Neural progenitor cell (in vitro differentiated cells): ENCODE measurements at regions not wholly inside any gene's neighbourhood (a gene's known extent, or its start where the extent isn't known, plus 50 kb on each side); places are given as distances from the start of the nearest gene placed in this dataset.
A peak's percentile ranks its signal among the peaks of the same experiment; 100 is the strongest.

ENCODE experiments used
- DNase-seq: peaks from one replicate; pipeline ENCODE4 v3.0.0-alpha.2; 2016; ENCODE audit warnings: low spot score
- H2AFZ ChIP-seq: fragments of 200-600 bp; sonication (generic); replicated peaks from 2 replicates; pipeline ENCODE4 v1.6.1; 2016; ENCODE audit warnings: antibody characterized with exemption
- H3F3A ChIP-seq: fragments of 200-600 bp; sonication (generic); 2 replicates; pipeline ENCODE4 v1.6.1; 2016; ENCODE audit warnings: antibody characterized with exemption, low read depth
- H3K27ac ChIP-seq: fragments of 200-600 bp; sonication (generic); 2 replicates; pipeline ENCODE4 v1.5.1; 2016; ENCODE audit warnings: mild to moderate bottlenecking
- H3K27me3 ChIP-seq: fragments of 200-600 bp; sonication (generic); 2 replicates; pipeline ENCODE4 v1.6.1; 2016; ENCODE audit warnings: mild to moderate bottlenecking, moderate library complexity
- H3K36me3 ChIP-seq: fragments of 200-600 bp; sonication (generic); 2 replicates; pipeline ENCODE4 v1.5.1; 2016
- H3K4me1 ChIP-seq: fragments of 200-600 bp; sonication (generic); 2 replicates; pipeline ENCODE4 v1.6.1; 2016; ENCODE audit warnings: mixed run types
- H3K4me2 ChIP-seq: fragments of 200-600 bp; sonication (generic); 2 replicates; pipeline ENCODE4 v1.6.1; 2016
- H3K4me3 ChIP-seq: fragments of 200-600 bp; sonication (generic); 2 replicates; pipeline ENCODE4 v1.5.1; 2016
- H3K79me2 ChIP-seq: fragments of 200-600 bp; sonication (generic); 2 replicates; pipeline ENCODE4 v1.6.1; 2016; ENCODE audit warnings: low read depth
- H3K9ac ChIP-seq: fragments of 200-600 bp; sonication (generic); 2 replicates; pipeline ENCODE4 v1.6.1; 2016
- H3K9me3 ChIP-seq: fragments of 200-600 bp; sonication (generic); 2 replicates; pipeline ENCODE4 v1.5.1; 2016; ENCODE audit warnings: low read depth
- H4K20me1 ChIP-seq: fragments of 200-600 bp; sonication (generic); 2 replicates; pipeline ENCODE4 v1.6.1; 2016; ENCODE audit warnings: low read depth
- H3K27ac Mint-ChIP-seq: 3 replicates; pipeline ENCODE4 v1.8.0; 2021; ENCODE audit warnings: mixed read lengths
- H3K27me3 Mint-ChIP-seq: 2 replicates; pipeline ENCODE4 v1.8.0; 2022; ENCODE audit warnings: low read depth, mild to moderate bottlenecking, inconsistent platforms, moderate library complexity, mixed read lengths; ENCODE audit not compliant: insufficient read depth
- H3K36me3 Mint-ChIP-seq: 3 replicates; pipeline ENCODE4 v1.8.0; 2021; ENCODE audit warnings: mixed read lengths
- H3K4me1 Mint-ChIP-seq: 3 replicates; pipeline ENCODE4 v1.8.0; 2021; ENCODE audit warnings: mixed read lengths
- H3K4me3 Mint-ChIP-seq: 3 replicates; pipeline ENCODE4 v1.8.0; 2021; ENCODE audit warnings: mild to moderate bottlenecking, moderate library complexity, mixed read lengths
- H3K9me3 Mint-ChIP-seq: 3 replicates; pipeline ENCODE4 v1.8.0; 2020; ENCODE audit warnings: mixed read lengths
- CTCF ChIP-seq: fragments of 200-600 bp; sonication (generic); IDR thresholded peaks from 2 replicates; pipeline ENCODE4 v1.5.1; 2017; ENCODE audit warnings: antibody characterized with exemption, mild to moderate bottlenecking
- EZH2 ChIP-seq: fragments of 200-600 bp; sonication (generic); IDR thresholded peaks from 2 replicates; pipeline ENCODE4 v1.6.1; 2017; ENCODE audit warnings: antibody characterized with exemption, mild to moderate bottlenecking, moderate library complexity
- EZH2phosphoT487 ChIP-seq: fragments of 200-600 bp; sonication (generic); IDR thresholded peaks from 2 replicates; pipeline ENCODE4 v1.6.1; 2017; ENCODE audit warnings: antibody characterized with exemption

DNA sequence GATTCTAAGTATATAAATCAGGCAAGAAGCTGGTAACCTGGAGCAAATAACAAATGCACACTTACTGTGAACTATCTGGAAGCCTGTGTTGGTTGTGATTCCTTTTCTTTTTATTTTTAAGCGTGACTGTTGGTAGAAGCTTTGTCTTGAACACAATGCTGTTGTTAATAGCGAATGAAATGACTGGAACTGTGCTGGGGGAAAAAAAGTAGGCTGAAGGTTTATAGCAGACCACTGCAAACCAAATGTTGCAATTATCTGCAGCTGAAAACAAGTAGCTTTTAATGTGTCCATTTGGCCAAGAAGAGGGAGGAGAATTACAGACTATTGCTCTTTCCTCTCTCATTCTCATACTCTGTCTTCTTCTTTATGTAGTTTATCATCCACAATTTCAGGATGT, 184.5 kb upstream of the DNAJC19 start:
- H3K27ac ChIP-seq = peak overlapping the region; percentile 88
- peak; percentile 7 for DNase-seq
- peaks cover 12% of the 10 kb centered on the region for H3K79me2 ChIP-seq
- H3K4me1 ChIP-seq = peaks cover 57% of the 10 kb centered on the region
- no peaks in the 10 kb centered on the region for H3K9me3 Mint-ChIP-seq
- peaks cover 26% of the 10 kb centered on the region for H3K4me1 Mint-ChIP-seq
- H3F3A ChIP-seq = peaks cover 27% of the 10 kb centered on the region
- H3K27me3 ChIP-seq = no peaks in the 10 kb centered on the region
- H4K20me1 ChIP-seq = no peaks in the 10 kb centered on the region
- no peak overlapping the region for H3K4me3 Mint-ChIP-seq
- peak overlapping the region; percentile 47 for H3K4me3 ChIP-seq
- H3K4me2 ChIP-seq = peak overlapping the region; percentile 76
- H3K9me3 ChIP-seq = no peaks in the 10 kb centered on the region
- peaks cover 2% of the 10 kb centered on the region for H3K27me3 Mint-ChIP-seq
- no peak for TF ChIP-seq CTCF
- TF ChIP-seq EZH2 = no peak
- TF ChIP-seq EZH2phosphoT487 = no peak
- H3K36me3 Mint-ChIP-seq = no peaks in the 10 kb centered on the region
- no peaks in the 10 kb centered on the region for H3K36me3 ChIP-seq
- peak overlapping the region; percentile 55 for H3K27ac Mint-ChIP-seq
- H3K9ac ChIP-seq = no peak overlapping the region
- no peak overlapping the region for H2AFZ ChIP-seq

GRCh38 chr3:181173227-181173626, 183.7 kb upstream of the DNAJC19 start:
- H3K4me3 Mint-ChIP-seq = no peak overlapping the region
- no peak overlapping the region for H3K27ac Mint-ChIP-seq
- no peak for TF ChIP-seq EZH2phosphoT487
- TF ChIP-seq EZH2 = no peak
- TF ChIP-seq CTCF = no peak
- Histone ChIP-seq H3K4me1 (peaks cover 57% of the 10 kb centered on the region), H3K9me3 (no peaks in the 10 kb centered on the region), H2AFZ (no peak overlapping the region), H3K4me3 (no peak overlapping the region), H3F3A (peaks cover 27% of the 10 kb centered on the region), H3K4me2 (no peak overlapping the region), H3K79me2 (peaks cover 12% of the 10 kb centered on the region), H3K9ac (no peak overlapping the region), H3K27ac (no peak overlapping the region), H4K20me1 (no peaks in the 10 kb centered on the region), H3K36me3 (no peaks in the 10 kb centered on the region), H3K27me3 (no peaks in the 10 kb centered on the region)
- peaks cover 2% of the 10 kb centered on the region for H3K27me3 Mint-ChIP-seq
- no peaks in the 10 kb centered on the region for H3K36me3 Mint-ChIP-seq
- peaks cover 26% of the 10 kb centered on the region for H3K4me1 Mint-ChIP-seq
- DNase-seq = no peak
- no peaks in the 10 kb centered on the region for H3K9me3 Mint-ChIP-seq

GRCh38 chr3:181134873-181135272, 145.3 kb upstream of the DNAJC19 start:
- Histone ChIP-seq H3K79me2 (no peaks in the 10 kb centered on the region), H3K27me3 (no peaks in the 10 kb centered on the region), H3K4me2 (no peak overlapping the region), H3K27ac (no peak overlapping the region), H3K9me3 (no peaks in the 10 kb centered on the region), H3K36me3 (no peaks in the 10 kb centered on the region), H3K9ac (no peak overlapping the region), H4K20me1 (no peaks in the 10 kb centered on the region), H3K4me3 (no peak overlapping the region), H3K4me1 (peaks cover 14% of the 10 kb centered on the region), H2AFZ (no peak overlapping the region), H3F3A (no peaks in the 10 kb centered on the region)
- H3K36me3 Mint-ChIP-seq = peaks cover 7% of the 10 kb centered on the region
- no peak for TF ChIP-seq CTCF
- TF ChIP-seq EZH2phosphoT487 = no peak
- no peak for TF ChIP-seq EZH2
- H3K9me3 Mint-ChIP-seq = peaks cover 18% of the 10 kb centered on the region
- no peak for DNase-seq
- peaks cover 1% of the 10 kb centered on the region for H3K27me3 Mint-ChIP-seq
- H3K27ac Mint-ChIP-seq = no peak overlapping the region
- no peak overlapping the region for H3K4me3 Mint-ChIP-seq
- peaks cover 16% of the 10 kb centered on the region for H3K4me1 Mint-ChIP-seq
